Stromal cell of bone marrow (primary cell): ENCODE measurements at regions not wholly inside any gene's neighbourhood (a gene's known extent, or its start where the extent isn't known, plus 50 kb on each side); places are given as distances from the start of the nearest gene placed in this dataset.
A peak's percentile ranks its signal among the peaks of the same experiment; 100 is the strongest.
"Not testable (repeated sequence)": the region's sequence is repeated elsewhere in the genome, so short reads cannot be mapped to it uniquely, and the experiment has no call there.

ENCODE experiments used
- DNase-seq: peaks from one replicate; pipeline ENCODE4 v3.0.0-alpha.2; 2012; ENCODE audit warnings: low read depth

DNA sequence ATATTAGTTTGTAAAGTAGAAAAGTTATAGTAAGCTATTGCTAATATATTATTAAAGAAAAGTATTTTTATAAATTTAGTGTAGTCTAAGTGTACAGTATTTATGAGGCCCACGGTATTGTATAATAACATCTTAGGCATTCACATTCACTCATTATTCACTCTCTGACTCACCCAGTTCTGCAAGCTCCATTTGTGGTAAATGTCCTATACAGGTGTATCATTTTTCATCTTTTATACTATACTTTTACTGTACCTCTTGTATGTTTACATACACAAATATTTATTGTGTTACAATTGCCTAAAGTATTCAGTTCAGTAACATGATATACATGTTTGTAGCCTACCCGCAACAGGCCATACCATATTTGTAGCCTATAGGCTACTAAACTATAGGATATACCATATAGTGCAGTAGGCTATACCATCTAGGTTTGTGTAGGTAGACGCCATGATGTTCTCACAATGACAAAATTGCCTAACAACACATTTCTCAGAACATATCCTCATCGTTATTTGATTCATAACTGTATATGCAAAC is 246.8 kb upstream of the ALCAM start:
- DNase-seq = no peak

DNA sequence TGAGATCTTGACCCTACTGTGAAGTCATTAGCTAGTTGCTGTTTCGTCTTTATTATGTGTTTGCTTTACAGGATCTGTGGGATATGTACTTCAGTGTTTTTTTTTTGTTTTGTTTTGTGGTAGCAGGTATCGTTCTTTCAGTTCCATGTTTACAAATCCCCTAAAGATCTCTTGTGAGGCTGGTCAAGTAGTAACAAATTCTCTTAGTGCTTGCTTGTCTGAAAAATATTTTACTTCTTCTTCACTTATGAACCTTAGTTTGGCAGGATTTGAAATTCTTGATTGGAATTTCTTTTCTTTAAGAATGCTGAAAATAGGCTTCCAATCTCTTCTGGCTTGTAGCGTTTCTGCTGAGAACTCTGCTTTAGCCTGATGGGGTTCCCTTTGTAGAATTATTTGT is 235.8 kb upstream of the ALCAM start:
- no peak for DNase-seq

DNA sequence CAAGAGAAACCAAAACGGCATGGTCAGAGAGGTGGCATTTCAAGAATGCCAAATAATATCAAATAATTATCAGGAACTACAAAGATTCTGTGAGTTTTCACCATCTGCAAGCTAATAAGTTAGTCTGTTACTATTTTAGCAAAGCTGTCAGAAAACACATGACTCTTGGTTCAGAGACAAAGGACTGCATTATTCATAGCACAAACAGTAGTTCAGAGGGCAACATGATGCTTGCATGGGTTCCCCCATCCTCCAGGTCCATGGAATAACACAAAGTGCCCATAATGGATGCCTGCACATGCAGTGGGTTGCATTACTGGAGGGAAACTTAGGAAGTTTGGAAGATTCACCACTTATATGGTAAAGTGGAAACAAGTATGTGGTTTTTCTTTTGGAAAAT is 228.8 kb upstream of the ALCAM start:
- no peak for DNase-seq

DNA sequence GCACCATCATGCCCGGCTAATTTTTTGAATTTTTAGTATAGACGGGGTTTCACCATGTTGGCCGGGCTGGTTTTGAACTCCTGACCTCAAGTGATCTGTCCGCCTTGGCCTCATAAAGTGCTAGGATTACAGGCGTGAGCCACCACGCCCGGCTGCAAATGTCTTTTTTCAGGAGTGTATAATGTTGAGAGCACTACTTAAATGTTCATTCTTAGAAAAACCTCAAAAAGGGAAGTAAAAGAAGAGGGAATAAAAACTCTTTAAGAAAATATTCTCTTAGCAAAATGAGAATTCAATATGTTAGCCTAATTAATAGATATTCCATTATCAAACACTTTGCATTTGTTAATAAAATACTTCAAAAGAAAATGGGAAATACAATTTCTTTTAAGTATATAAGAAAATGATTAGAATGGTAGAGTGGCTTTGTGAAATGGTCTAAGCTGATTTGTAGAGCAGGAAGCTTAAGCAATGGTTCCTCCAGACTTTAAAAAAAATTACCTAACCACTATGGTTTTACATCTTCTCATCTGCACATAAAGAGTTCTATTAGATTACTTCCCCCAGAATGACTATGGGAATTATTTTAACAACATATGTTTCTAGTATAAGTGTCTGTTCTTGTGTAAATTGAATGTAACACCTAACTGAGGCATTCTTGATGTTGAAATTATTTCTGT is 226.7 kb upstream of the ALCAM start:
- no peak for DNase-seq

DNA sequence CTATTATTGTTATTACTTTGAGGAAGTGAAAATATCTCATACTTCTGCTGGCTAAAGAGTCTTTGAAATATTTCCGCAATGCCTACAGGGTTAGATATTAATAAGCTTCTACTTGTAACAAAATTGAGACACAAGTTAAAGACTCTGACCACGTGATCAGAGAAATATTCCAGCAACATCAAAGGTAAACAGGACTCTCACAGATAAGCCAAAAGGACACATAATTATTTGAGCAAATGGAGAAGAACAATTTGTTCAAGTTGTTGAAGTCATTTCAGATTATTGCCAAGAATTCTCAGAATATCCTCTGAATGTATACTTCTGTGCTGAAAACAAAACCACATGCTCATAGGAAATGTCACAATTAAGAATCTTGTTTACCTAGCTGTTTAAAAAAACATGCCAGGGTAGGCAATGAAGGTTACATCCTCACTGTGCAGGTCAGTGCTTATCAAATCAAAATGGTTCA is 225.8 kb upstream of the ALCAM start:
- no peak for DNase-seq

DNA sequence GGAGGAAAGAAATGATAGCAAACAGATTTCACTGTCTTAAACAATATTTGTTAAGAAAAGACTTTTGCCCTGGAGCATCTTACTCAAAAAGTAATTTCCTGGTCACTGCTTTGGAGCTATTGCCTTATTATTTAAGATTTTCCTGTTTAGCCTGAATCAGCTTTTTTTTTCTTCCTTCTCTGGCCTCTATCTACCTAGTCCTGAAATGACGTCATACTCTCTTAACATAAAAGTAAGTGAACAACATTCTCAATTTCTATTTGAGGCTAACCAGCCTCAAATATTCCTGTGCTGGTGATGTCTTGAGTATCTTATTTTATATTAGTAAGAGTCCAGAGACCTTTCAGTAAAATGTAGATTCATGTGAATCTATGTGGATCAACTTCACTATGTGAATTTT is 221.9 kb upstream of the ALCAM start:
- no peak for DNase-seq

DNA sequence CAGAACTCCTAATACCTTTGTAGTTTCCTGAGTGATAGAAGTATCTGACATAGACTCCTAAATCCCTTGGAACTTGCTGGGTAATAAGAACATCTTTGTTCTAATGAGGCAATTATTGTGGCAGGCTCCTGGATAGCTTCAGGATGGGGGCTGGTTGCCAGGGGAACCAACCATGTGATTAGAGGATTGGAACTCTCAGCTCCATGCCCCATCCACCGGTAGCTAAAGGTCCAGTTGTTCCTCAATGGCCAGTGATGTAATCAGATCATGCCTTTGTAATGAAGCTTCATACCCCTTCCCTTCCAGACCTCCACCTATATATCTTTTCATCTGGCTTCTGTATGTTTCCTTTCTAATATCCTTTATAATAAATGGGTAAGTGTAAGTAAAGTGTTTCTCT is 221.2 kb upstream of the ALCAM start:
- DNase-seq = no peak

DNA sequence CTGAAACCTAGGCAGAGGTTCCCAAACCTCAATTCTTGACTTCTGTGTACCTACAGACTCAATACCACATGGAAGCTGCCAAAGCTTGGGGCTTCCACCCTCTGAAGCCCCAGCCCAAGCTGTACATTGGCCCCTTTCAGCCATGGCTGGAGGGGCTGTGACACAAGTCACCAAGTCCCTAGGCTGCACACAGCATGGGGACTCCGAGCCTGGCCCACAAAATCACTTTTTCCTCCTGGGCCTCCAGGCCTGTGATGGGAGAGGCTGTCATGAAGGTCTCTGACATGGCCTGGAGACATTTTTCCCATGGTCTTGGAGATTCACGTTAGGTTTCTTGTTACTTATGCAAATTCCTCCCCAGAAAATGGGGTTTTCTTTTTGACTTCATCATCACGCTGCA is 217.5 kb upstream of the ALCAM start:
- not testable (repeated sequence) for DNase-seq

DNA sequence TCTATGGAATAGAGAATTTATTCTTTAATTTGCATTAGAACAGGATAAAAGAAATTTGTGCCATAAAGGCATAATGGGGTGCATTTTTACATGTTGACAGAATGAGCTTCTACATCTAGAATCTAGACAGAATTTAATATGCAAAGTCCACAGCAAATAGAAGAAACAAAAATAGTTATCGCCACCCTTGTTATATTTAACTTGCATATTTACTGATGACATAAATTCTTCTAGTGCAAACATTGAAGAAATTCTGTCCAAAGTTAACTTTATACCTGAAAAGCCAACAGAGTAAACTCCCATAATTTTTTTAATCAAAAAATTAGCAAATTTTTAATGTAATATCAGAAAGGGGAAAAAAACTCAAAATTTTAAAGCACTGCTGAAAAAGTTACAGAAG is 213.7 kb upstream of the ALCAM start:
- DNase-seq = no peak

DNA sequence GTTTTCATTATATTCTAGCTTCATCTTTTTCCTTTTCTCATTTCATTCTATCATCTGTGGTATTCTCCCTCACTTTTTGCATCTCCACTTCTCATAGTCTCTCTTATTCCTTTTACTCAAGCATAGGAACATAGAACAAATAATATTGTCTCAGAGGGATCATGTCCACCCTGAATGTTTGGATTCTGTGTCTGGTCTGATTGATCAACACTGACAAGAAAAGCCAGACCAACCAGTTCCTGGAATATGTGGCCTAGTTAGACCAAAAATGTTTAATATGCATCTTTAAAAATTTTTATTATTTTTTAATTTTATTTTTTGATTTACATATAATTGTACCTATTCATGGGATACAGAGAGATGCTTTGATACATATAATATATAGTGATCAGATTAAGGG is 212.0 kb upstream of the ALCAM start:
- no peak for DNase-seq

DNA sequence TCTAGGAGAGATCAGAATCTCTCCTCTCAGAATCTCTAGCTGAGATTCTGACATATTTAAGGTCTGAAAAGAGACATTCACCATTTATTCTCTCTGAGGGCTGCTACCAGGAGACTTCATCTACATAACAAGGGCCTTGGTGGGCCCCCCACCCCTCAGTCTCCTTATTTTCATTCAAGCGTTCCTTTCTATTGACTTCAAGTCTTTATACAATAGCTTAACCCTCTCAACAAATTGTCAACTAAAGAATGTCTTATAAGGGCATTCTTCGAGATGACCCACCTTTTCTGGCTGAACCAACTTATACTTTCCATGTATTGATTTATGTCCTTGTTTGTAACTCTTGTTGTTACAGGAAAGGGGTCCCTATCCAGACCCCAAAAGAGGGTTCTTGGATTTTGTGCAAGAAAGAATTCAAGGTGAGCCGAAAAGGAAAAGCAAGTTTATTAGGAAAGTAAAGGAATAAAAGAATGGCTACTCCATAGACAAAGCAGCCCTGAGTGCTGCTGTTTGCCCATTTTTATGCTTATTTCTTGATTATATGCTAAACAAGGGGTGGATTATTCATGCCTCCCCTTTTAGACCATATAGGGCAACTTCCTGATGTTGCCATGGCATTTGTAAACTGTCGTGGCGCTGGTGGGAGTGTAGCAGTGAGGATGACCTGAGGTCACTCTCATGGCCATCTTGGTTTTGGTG is 209.5 kb upstream of the ALCAM start:
- DNase-seq = no peak

DNA sequence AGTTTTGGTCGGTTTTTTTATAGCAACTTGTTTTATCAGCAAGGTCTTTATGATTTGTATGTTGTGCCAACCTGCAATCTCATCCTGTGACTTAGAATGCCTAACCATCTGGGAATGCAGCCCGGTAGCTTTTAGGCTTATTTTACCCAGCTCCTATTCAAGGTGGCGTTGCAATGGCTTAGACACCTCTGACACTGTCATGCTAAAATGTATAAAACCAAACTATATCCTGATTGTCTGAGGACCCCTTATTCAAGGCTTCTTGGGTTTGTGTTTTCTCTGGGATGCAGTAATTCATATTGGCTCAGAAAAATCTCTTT is 209.0 kb upstream of the ALCAM start:
- DNase-seq = no peak

DNA sequence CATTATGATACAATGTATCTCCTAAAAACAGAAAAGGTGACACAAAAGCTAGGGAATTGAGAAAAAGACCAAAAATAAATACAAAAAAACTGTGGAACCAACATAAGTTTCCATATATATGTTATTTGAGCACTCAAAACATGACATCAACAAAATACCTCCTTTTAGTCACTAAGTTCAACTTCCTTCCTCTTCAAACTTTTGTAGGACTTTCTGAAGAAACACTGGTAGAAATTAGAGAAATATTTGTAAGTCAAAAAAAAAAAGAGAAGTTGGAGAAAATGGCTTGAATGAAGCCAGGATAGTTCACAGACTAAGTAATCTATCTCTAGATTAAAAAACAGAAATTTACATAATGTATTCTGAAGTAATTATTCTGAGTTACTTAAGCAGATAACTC is 208.4 kb upstream of the ALCAM start:
- no peak for DNase-seq

DNA sequence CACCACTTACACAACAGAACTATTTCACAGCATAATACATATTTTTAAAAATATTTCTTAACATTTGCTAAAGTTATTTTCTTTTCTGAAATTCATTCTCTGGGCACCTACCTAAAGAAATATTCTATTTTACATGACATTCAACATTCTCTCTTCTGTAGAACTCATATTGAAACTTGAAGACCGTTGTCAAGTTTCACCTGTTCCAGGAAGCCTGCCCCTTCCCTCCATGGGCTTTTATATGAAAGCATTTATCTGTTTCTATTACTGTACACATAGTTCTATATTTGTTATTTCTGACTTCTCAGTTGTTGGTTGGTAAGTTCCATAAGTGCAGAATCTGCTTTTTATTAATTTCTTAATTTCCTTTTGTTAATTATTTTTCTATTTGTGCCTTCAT is 204.3 kb upstream of the ALCAM start:
- DNase-seq = no peak

DNA sequence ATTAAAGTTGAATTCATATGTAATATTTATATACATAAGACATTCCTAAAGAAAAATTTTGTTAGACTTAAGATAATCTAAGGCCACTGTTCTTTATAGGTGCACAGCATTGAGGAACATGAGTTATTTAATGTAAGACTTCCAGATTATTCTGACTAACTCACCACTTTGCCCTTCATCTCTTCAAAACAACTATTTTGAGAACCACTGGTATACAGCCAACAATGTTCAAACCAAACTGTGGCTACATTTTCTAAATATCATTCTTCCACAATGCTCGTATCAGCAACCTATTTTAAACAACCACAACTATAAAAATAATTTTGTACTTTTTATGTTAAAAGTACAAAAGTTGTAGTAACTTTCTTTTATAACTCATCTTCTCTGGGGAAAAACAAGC is 199.8 kb upstream of the ALCAM start:
- DNase-seq = peak; percentile 39

DNA sequence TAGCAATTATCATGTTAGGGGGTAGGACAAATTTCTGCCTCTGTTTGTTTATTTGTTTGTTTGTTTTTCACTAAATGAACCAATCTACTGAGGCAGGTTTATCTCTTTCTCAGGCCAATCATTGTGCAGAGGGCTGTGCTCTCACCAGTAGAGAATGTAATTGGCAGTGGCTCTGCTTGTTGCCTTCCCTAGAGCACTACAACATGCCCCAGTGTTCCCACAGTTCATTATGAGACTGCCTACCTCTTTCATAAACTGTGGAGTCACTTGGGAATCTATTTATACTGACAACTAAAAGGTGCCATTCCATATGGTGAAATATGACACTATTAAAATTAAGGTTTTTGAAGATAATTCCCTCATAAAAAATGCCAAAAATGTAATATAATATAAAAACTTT is 196.3 kb upstream of the ALCAM start:
- no peak for DNase-seq

DNA sequence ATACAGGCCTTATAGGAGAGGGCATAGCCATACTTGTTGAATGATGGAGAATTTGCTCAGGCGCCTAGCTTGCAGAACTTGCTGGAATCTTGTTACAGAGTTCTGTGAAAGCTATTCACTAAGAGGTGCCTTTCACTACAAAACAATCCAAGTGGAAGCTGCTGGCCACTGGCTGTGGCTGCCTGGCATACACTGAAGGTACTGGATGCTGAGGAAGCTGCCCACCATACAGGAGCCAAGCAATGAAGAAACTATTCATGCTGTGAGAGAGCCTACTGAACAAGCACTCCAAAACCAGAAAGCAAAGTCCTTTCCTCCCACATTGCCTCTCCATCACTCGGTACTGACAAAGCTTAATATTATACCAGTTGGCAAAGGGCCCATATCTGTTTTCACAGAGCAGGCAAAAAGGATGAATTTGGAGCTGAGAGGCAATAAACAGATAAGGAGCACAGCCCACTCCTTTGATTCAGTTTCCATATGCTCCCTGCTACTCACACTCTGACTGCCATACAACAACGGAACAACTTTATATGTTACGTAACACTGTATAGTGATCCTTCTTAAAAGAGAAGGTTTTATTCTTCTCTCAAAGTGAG is 192.6 kb upstream of the ALCAM start:
- no peak for DNase-seq

DNA sequence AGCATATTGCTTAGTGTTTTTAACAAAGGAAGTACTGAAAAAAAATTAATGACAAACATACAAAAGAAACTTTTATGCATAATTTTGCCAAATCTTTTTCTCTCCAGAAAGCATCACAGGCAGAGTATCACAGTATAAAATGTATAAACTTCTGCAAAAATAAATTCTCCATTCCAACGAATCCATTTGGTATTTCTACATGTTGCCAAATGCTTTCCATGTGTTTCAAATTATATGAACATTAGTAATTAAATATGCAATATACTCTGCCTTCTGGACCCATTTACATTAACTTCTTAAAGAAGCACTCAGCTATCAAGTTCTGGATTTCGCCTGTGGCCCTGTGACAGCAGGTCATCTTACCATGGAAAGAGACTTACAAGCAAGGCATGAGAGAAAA is 189.1 kb upstream of the ALCAM start:
- DNase-seq = no peak

DNA sequence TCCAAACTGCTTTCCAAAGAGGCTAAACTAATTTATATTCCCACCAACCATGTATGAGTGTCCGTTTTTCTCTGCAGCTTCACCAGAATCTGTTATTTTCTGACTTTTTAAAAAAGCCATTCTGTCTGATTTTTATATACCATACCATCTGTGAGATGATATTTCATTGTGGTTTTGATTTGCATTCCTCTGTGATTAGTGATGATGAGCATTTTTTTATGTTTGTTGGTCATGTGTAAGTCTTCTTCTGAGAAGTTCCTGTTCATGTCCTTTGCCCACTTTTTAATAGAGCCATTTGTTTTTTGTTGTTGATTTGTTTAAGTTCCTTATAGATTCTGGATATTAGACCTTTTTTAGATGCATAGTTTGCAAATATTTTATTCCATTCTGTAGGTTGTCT is 179.4 kb upstream of the ALCAM start:
- no peak for DNase-seq

DNA sequence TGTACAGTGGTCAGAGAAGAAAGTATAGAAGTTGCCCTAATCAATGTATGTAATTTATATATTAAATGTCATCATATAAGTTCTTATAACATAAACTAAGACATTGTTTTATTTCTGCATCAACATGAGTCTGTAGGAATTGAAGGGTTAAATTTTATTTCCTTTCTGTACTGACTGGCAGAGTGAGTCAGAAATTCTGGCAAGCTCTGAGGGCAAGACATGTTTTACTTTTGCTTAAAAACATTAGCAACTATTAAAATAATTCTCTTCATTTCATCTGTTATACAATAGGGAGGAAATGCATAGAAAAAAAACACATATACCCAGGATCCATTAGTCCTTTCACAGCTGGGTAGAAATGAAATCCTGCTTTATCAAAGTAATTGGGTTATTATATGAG is 171.4 kb upstream of the ALCAM start:
- peak; percentile 48 for DNase-seq

DNA sequence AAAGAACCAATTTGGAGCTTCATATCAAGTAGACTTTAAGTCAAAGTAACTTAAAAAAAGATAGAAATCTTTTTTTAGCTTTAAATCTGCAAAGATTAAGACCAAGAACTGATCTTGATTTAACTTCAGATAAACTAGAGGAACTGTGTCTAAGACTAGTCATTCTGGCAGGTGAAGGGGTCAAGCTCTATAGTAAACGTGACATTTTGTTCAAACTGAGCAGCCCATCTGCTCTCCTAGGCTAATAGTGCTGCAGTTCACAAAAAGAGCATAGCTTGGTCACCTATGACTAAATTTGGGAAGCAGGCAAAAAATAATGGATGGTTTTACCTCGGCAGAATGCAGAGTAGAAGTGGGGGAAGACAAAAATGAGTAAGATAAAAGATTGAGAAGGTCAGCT is 168.8 kb upstream of the ALCAM start:
- DNase-seq = no peak

DNA sequence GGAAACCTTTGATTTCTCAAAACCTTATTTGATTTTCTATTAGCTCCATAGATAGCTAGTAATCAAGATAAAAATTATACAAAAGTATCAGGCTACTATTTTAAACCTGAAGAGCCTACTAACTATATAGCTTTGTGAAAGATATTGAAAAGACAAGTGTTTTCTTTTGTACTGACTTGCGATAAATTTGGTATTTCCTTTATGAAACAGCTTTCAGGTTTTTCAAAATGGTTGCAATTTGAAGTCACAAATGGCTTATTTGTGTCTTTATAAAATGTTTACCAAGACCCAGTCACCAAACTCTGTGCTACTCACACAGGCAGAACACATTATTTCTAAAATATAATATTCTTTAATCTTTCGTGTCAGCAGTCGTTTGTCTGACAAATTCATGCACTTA is 167.5 kb upstream of the ALCAM start:
- no peak for DNase-seq

DNA sequence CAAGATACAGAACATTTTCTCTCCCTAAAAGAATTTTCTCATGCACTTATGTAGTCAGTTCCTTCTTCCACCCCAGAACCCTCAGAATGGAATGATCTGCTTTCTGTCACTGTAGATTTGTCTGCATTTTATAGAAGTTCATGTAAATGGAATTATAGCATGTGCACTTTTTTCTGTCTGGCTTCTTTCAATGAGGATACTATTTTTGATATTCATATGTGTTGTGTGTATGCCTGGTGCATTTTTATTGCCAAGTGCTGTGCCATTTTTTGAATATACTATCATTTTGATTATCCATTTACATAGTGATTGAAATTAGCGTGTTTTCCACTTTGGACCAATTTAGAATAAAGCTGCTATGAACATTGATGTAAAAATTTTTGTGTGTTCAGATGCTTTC is 156.6 kb upstream of the ALCAM start:
- DNase-seq = no peak

DNA sequence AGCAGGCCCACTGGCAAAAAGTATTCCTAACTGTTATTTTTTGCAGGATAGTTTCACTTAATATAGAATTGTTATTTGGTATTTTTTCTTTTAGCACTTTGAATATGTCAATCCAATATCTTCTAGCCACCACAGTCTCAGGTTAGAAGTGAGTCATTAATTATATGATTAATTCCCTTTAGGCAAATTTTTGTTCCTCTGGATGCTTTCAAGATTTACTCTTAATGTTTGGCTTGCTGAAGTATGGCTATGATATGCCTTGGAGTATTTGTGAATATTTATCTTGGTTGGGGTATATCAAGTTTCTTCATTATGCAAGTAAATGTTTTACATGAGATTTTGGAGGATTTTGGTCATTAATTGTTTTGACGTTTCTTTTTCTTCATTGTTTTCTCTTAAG is 152.1 kb upstream of the ALCAM start:
- no peak for DNase-seq
